Left renal pelvis (tissue), 4 donors: ENCODE measurements at regions not wholly inside any gene's neighbourhood (a gene's known extent, or its start where the extent isn't known, plus 50 kb on each side); places are given as distances from the start of the nearest gene placed in this dataset.

ENCODE experiments used
- DNase-seq, 4 donors: peaks; one replicate each; pipeline ENCODE4 v3.0.0-alpha.2; 2013; ENCODE audit warnings: low read depth in 4 of 4, low spot score in 3 of 4

GRCh38 chr15:87638554-87639083 lies 617.9 kb downstream of the NTRK3 start:
- DNase-seq = no peak

GRCh38 chr15:87634361-87634760 lies 622.2 kb downstream of the NTRK3 start:
- no peak for DNase-seq

- no peak for DNase-seq
Observed at GRCh38 chr15:87633525-87633924, 623.0 kb downstream of the NTRK3 start.

GRCh38 chr15:87632364-87632763 lies 624.2 kb downstream of the NTRK3 start:
- no peak for DNase-seq

GRCh38 chr15:87631775-87632174 lies 624.8 kb downstream of the NTRK3 start:
- no peak for DNase-seq

GRCh38 chr15:87631093-87631492 lies 625.4 kb downstream of the NTRK3 start:
- no peak for DNase-seq

- DNase-seq = no peak
Observed at GRCh38 chr15:87628311-87628710, 628.2 kb downstream of the NTRK3 start.

- no peak for DNase-seq
Observed at GRCh38 chr15:87626860-87627259, 629.7 kb downstream of the NTRK3 start.

GRCh38 chr15:87623832-87624231 lies 632.7 kb downstream of the NTRK3 start:
- DNase-seq = no peak

- DNase-seq = no peak
Observed at GRCh38 chr15:87620393-87620792, 636.1 kb downstream of the NTRK3 start.

- DNase-seq = peak in 2 of 4 donors; percentile 21 to 33
Observed at GRCh38 chr15:87619161-87619960, 637.2 kb downstream of the NTRK3 start.

- DNase-seq = no peak
Observed at GRCh38 chr15:87618203-87618725, 638.3 kb downstream of the NTRK3 start.

GRCh38 chr15:87614704-87615103 lies 641.8 kb downstream of the NTRK3 start:
- no peak for DNase-seq

GRCh38 chr15:87610366-87610765 lies 646.2 kb downstream of the NTRK3 start:
- no peak for DNase-seq

GRCh38 chr15:87609894-87610293 lies 646.6 kb downstream of the NTRK3 start:
- DNase-seq = no peak

- DNase-seq = no peak
Observed at GRCh38 chr15:87609474-87609873, 647.1 kb downstream of the NTRK3 start.

- no peak for DNase-seq
Observed at GRCh38 chr15:87608238-87609028, 648.1 kb downstream of the NTRK3 start.

- no peak for DNase-seq
Observed at GRCh38 chr15:87606971-87607370, 649.6 kb downstream of the NTRK3 start.

GRCh38 chr15:87604857-87605446 lies 651.6 kb downstream of the NTRK3 start:
- DNase-seq = no peak

- DNase-seq = no peak
Observed at GRCh38 chr15:87602371-87602770, 654.2 kb downstream of the NTRK3 start.

- no peak for DNase-seq
Observed at GRCh38 chr15:87599616-87600015, 656.9 kb downstream of the NTRK3 start.
